ENCODE measurements at regions not wholly inside any gene's neighbourhood (a gene's known extent, or its start where the extent isn't known, plus 50 kb on each side); places are given as distances from the start of the nearest gene placed in this dataset.

DNA sequence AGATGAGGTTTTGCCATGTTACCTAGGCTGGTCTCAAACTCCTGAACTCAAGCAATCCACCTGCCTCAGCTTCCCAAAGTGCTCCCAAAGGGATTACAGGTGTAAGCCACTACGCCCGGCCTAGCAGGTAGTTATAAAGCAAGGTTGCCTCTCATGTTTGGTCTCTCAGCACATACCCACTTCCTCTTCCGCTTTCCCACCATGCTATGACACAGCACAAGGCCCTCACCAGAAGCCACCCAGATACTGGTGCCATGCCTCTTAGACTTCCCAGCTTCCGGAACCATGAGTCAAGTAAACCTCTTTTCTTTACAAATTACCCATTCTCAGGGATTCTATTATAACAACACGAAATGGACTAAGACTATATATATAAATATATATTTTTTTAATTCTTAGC, 143.6 kb downstream of the COPRS start:
- no peak for DNase-seq (ENCODE audit: low read depth, low spot score)

DNA sequence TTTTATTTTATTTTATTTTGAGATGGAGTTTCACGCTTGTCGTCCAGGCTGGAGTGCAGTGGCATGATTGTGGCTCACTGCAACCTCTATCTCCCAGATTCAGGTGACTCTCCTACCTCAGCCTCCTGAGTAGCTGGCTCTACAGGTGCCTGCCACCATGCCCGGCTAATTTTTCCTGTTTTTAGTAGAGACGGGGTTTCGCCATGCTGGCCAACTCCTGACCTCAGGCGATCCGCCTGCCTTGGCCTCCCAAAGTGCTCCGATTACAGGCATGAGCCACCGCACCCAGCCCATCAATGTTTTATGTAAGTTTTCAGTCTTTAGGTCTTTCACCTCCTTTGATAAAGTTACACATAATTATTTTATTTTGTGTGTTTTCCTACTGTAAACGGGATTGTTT, 154.6 kb downstream of the COPRS start:
- no peak for DNase-seq (ENCODE audit: low read depth, low spot score)

DNA sequence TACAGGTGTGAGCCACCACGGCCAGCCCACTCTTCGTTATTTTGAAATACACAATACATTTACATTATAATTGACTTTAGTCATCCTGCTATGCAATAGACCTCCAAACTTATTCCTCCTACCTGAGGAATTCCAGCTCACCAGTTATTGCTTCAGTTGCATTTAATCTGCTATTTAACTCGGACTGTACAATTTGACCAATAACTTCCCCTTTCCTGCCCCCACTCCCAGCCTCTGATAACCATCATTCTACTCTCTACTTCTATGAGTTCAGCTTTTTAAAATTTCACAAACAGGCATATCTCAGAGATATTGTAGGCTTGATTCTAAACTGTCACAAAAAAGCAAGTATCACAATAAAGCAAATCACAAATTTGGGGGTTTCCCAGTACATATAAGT, 157.0 kb downstream of the COPRS start:
- DNase-seq (ENCODE audit: low read depth, low spot score) = no peak

DNA sequence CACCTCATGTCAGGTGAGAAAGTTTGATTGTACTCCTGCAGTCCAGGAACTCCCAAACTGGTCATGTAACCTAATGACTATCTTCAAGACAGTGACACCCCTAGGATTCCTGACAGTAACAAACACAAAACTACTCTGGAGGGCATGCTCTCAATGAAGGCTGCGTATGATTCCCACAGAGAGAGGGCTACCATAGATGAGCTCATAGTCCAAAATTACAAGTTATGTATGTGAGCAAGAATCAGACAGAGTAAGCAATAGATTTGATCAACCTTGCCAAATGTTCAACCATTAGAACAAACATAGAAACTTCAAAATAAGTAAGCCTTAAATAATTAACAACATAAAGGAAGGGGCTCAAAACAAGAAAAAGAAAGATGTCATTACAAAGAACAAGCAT, 158.1 kb downstream of the COPRS start:
- no peak for DNase-seq (ENCODE audit: low read depth, low spot score)

DNA sequence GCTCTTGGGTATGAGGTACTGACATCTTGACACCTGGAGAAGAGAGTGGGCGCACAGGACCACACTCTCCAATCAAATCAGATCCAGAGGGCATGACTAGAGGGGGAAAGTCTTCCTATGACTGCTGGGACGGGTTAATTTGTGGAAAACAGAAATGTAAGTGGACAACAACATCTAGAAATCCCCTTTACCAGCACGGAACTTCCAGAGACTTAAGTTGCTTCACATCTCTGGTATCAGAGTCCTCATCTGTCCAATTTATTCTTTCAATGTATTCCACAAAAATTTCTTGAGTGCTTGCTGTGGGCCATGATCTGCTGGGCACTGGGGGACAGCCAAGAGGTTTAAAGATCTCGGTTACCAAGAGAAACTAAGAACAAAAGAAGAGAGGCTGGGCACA, 159.2 kb downstream of the COPRS start:
- DNase-seq (ENCODE audit: low read depth, low spot score) = no peak

DNA sequence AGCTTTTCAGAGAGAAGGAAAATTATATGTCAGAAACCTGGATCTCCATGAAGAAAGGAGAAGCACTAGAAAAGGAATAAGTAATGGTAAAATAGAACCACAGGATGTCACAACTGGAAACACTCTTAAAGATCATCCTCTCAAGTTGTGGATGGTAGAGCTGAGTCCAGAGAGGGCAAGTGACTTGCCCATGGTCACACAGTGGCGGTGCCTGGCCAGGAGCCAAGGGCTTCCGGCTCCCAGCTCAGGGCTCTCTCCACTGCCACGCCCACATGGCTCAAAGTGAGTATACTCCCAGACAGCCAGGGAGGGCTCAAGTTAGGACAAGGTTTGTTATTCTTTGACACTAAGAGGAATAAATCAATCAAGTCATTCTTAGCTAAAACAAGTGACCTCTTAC, 159.8 kb downstream of the COPRS start:
- DNase-seq (ENCODE audit: low read depth, low spot score) = no peak

DNA sequence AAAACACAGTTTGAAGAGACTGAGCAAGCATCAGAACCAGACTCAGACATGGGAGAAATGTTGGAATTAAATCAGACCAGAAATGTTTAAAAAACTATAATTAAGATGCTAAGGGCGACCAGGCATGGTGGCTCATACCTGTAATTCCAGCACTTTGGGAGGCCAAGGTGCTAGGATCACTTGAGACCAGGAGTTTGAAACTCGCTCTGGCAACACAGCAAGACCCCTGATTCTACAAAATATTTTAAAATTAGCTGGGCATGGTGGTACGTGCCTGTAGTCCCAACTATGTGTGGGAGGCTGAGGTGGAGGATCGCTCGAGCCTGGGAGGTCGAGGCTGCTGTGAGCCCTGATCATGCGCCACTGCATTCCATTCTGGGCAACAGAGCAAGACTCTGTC, 160.3 kb downstream of the COPRS start:
- DNase-seq (ENCODE audit: low read depth, low spot score) = no peak

DNA sequence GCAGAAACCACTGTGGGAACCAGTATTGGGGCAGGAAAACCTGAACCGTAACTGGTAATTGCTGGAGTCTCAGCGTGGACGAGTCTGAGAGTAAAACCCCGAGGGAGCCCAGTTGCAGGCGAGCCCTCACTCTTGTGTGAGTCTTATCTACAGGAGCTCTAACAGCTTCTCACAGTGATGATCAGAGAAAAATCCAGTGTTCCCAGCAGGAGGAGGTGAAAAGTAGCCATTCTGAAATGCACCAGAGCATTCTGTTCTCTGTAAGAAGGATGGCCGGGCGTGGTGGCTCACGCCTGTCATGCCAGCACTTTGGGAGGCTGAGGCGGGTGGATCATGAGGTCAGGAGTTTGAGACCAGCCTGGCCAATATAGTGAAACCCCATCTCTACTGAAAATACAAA, 161.2 kb downstream of the COPRS start:
- no peak for DNase-seq (ENCODE audit: low read depth, low spot score)

DNA sequence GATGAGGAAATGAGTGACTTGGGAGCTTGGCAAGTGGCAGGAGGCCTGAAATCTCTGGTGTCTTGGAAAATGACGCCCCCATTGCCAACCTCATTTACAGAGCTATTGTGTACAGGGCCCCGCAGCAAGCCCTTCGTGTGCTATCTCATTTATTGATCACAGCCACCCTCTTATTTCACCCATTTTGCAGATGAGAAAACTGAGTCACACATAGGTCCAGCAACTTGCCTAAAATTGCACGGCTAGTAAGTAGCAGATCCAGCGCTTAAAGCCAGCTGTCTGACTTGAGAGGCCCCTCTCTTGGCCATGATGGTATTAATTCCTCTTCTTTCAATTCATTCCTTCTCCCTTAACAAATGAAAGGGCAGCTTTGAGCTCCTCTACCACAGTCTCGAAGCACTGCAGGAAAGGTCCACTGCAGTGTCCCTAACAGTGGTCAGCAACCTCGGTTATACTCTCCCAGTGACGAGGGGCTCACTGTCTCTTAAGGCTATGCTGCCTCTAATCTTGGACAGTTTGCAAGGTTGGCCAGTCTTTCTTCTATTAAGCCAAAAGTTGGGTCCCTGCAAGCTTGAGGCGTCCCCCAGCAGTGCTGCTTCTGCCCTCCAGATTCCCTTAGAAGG, 162.2 kb downstream of the COPRS start:
- no peak for DNase-seq (ENCODE audit: low read depth, low spot score)

DNA sequence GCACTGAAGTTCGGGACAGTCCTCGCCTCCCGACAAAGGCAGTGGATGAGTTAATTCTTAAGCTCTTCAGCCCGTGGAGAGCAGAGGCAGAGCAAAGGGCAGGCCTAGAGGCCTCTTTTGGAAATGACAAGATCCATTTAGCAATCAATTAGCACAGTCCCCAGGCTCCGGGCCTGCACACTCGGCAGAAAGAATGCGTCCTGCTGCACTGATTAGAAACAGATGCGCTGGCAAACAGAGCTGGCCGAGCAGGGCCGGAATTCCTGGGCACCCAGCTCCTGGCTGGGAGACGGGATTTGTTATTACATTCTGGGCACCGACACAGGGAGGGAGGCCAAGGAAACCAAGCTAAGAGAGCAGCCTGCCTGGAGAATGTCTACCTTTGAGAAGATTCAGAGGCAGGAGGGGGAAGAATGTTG, 162.9 kb downstream of the COPRS start:
- peak; percentile 63 for DNase-seq (ENCODE audit: low read depth, low spot score)

DNA sequence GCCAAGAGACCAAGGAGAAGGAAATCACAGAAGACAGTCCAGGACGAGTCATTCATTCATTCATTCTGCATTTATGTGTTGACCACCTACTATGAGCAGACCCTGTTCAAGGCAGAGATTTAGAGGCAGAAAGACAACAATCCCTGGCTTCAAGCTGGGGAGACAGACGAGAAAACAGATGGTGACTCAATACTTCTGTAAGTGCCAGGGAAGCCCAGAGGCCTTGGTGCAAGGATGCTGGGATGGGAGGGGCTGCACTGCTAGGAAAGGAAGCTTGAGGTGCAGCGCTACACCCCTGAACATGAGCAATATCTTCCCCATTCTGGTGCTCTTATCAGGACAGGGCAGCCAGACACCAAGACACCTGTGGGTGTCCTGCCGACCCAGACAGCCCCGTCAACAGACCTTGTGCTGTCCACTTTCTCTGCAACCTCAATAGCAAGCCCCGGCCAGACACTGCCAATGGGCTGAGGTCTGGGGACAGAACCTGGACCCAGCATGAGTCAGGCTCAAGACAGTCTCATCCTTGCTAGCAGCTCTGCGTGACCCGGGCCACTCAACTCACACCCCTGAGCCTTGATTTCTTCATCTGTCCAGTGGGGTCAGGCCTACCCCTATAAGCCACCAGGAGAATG, 163.5 kb downstream of the COPRS start:
- no peak for DNase-seq (ENCODE audit: low read depth, low spot score)

DNA sequence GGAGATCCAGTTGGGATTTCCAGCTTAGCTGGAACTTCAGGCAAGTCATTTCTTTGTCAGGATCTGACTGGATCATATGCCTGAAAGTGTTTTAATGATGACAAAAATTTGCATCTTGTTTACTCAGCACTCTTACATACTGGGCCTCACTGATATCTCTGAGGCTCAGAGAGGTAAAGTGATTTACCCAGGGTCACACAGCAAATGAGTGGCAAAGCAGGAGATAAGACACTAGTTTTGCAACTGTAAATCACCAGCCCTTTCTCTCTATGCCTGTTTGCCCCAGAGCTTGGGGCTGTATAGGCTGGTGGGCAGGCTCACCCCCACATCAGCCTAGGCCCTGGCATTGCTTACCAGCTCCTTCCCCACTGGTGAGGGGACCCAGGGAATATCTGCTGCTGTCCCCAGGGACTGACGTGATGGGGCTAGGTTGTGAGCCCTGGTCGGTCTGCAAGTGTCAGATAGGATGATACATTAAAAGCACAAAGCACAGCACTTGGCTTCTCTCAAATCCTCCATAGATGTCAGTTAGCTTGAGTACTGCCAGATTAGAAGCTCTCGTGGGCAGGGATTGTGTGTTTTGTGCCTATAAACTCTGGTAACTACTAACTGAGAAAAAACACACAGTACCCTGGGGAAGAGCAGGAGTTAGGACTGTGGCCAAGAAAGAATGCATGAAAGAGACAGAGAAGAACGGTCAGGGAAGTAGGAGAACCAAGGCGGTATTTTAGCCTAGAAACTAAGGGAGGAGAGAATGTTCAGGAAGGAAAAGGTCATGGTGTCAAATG, 165.4 kb downstream of the COPRS start:
- no peak for DNase-seq (ENCODE audit: low read depth, low spot score)

DNA sequence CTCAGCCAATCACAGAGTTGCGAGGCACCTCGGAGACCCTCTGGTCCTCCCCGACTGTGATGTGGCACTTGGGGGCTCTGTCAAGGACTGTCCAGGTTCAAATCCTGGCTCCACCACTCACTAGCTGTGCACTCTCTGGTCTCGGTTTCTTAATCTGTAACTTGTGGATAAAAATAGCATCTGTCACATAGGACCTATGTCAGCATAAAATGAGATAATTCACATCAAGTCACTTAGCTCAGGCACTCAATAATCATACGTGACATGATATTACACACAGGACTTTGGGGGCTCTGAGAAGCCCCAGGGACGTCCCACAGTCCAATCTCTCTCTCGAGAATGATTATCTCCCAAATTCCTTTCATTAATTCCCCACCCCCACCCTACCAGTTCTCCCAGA, 166.4 kb downstream of the COPRS start:
- no peak for DNase-seq (ENCODE audit: low read depth, low spot score)

DNA sequence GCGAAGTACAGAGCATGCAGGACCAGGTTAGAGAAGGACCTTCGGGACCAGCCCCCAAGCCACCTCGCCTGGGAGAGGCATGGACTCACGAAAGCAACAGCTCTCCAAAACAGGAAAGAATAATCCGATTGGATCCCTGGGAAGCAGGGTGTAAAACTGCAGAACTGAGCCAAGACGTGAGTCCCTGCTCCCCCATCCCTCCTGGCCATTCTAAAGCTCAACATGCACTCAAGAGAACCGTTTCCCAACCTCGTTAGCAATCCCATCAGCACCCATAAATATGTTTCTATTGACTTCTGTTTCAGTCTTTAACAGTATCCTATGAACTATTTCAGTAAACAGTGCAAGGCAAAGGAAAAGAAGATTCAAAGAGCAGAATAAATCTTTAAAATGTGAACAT, 167.0 kb downstream of the COPRS start:
- no peak for DNase-seq (ENCODE audit: low read depth, low spot score)

DNA sequence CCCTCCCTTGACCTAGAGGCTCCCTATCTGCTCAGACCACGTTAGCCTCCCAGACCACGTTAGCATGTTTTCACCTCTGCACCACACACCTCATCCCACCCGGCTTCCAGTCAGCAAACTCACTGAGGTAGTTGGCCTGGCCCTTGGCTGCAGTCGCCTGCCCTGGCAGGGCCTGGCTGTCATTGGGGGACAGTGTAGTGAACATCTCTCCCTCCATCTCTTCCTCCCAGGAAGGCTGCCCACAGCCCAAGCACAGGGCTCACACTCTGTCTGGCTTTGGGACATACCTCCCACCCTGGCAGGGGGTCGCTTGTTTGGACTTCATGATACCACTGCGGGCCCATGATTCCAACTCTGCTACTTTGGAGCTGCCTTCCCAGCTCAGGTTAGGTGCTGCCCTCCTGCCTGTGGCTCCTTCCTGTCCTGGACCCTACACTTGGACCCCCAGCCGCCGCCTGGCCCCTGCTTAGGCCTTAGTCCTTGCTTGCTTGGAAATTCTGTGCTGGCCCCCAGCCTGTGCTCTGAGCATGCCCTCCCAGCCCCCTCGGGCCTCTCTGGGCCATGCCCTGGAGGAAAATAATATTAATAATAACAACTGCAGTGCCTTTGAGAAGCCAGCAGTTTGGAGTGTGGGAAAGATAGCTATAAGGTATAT, 167.7 kb downstream of the COPRS start:
- DNase-seq (ENCODE audit: low read depth, low spot score) = no peak

DNA sequence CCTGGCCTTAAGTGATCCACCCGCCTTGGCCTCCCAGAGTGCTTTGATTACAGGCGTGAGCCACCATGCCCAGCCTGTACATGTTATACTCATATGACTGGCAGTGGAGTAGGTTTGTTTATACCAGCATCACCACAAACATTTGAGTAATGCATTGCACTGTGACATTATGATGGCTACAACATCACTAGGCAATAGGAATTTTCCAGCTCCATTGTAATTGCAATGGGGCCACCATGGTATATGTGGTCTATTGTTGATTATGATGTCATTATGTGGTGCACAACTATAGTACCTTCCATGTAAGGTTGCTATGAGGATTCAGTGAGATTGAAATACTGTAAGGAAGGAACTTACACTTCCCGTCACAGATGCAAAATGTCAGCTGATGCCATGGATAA, 168.9 kb downstream of the COPRS start:
- DNase-seq (ENCODE audit: low read depth, low spot score) = no peak

DNA sequence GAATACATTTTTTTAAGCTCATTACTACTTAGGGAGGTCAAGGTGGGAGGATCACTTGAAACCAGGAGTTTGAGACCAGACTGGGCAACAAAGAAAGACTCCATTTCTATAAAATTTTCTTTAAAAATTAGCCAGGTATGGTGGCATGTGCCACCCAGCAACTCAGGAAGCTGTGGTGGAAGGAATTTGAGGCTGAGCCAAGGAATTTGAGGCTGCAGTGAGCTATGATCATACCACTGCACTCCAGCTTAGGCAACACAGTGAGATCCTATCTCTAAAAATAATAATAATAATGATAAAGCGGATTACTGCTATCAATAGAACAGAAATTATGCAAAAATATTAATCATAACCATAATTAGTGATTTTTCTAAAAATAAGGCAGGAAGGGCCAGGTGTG, 170.3 kb downstream of the COPRS start:
- DNase-seq (ENCODE audit: low read depth, low spot score) = no peak

DNA sequence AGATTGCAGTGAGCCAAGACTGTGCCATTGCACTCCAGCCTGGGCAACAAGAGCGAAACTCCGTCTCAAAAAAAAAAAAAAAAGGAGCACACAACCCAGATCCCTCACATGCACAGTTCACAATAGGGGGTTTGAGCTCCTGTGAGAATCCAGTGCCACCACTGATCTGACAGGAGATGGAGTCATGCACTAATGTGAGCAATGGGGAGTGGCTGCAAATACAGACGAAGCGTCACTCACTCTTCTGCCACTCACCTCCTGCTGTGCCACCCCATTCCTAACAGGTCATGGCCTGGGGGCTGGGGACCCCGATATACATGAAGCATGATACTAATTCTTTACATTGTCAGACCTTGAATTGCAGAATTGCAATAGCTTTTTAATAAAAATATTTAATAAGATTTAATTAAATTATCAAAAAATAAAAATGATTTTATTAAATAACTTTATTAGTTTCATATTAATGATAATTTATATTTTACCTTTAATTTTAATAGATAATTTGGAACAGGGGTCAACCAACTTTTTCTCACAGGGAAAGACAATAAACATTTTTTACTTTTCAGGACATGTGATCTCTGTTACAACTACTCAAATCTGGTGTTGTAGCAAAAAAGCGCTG, 171.4 kb downstream of the COPRS start:
- DNase-seq (ENCODE audit: low read depth, low spot score) = no peak

DNA sequence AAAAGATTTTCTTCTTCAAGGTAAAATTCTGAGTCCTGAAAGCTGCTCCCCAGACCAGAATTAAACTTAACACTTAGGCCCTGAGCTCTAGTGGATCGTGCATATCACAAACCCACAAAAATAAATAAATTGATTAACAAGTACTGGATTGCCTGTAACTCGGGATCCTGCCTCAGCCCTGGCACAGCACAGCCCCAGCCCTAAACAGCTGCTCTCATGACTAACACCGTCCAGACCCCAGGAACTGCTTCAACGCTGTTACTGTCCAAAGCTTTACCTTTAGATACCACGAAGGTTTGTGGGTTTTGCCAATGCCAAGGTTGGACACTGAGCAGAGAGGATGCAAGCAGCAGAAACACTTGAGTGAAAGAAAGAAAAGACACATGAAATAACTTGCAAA, 172.5 kb downstream of the COPRS start:
- DNase-seq (ENCODE audit: low read depth, low spot score) = no peak

DNA sequence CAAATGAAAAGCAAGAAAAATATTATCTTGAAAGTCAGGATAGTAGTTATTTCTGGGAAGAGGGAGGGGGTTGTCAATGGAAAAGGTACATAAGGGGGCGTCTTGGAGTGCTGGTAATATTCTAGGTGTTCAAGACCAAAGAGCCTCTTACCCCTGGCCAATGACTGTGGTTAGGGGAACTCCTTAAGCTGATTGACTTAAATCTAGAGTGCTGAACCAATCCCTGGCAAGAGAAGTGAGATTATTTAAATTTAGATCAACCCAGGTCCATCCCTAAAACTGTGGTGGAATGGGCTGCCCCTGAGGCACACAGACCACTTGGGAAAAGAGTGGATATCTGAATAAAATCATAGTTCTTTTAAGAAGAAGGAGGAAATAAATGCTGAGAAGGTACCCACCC, 174.1 kb downstream of the COPRS start:
- no peak for DNase-seq (ENCODE audit: low read depth, low spot score)

DNA sequence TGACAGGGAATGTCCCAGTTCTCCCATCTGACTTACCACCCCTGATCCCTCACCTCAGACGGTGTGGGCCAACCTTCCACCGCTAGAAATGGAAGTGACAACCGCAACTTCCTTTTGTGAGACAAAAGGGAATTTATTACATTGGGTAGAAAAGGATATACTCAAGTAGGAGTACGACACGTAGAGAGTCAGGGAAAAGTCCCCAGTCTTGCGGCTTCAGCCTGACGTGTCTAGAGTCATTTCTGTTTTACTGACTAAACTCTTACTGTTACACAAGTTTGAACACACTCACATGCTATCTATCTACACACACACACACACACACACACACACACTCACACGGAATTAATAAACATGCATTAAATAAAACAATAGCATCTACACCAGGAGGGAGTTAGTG, 178.9 kb downstream of the COPRS start:
- DNase-seq (ENCODE audit: low read depth, low spot score) = no peak

DNA sequence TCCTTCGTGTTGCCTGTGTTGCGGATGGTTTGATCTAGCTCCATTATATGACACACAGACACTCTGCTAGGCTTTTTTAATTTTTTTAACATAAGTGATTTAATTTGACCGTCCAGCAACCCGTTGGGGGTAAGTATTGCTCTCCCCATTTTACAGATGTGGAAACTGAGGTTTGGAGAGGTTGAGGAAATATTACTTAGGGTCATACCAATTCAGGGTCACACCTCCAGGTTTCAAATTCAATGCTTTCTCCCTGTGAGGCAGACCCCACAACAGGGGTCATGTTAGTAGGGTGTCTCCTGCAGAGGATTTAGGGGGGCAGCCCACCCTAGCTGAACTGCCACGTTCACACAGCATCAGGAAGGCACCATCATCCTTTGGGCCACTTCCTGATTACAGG, 179.4 kb downstream of the COPRS start:
- DNase-seq (ENCODE audit: low read depth, low spot score) = no peak
